ENCODE measurements at regions not wholly inside any gene's neighbourhood (a gene's known extent, or its start where the extent isn't known, plus 50 kb on each side); places are given as distances from the start of the nearest gene placed in this dataset.

DNA sequence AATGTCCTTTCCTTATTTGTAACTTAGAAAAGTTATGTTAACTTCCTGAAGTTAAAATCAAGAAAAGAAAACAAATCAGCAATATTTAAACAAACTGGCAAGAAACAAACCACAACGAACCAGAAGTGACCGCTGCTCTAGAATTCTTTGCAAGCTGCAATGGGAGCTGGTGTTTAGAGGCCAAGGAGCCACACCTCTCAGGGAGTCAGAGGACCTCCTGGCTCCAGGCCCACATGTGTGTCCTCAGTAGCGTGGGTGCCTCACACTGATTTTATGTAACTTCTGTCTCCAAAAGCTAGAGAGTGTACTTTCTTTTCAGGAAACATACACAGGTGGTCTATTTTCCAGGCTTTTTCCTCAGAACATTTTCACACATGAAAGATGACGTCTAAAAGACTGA lies 100.4 kb downstream of the IRX2 start:
- TF ChIP-seq, protein P1, sequence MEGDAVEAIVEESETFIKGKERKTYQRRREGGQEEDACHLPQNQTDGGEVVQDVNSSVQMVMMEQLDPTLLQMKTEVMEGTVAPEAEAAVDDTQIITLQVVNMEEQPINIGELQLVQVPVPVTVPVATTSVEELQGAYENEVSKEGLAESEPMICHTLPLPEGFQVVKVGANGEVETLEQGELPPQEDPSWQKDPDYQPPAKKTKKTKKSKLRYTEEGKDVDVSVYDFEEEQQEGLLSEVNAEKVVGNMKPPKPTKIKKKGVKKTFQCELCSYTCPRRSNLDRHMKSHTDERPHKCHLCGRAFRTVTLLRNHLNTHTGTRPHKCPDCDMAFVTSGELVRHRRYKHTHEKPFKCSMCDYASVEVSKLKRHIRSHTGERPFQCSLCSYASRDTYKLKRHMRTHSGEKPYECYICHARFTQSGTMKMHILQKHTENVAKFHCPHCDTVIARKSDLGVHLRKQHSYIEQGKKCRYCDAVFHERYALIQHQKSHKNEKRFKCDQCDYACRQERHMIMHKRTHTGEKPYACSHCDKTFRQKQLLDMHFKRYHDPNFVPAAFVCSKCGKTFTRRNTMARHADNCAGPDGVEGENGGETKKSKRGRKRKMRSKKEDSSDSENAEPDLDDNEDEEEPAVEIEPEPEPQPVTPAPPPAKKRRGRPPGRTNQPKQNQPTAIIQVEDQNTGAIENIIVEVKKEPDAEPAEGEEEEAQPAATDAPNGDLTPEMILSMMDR (IDR thresholded peaks at IDR 0.05; ENCODE audit: extremely low read depth in 1 of 2, insufficient read depth in 1 of 2, low read depth in 1 of 2, low read length in 2 of 2) = no peak
- TF ChIP-seq POLR2A (IDR thresholded peaks at IDR 0.05; ENCODE audit: low read depth, low read length) (no peak), EZH2 (IDR thresholded peaks at IDR 0.05; ENCODE audit: borderline replicate concordance, low read depth, low read length, severe bottlenecking) (no peak), POLR2AphosphoS5 (IDR thresholded peaks at IDR 0.05; ENCODE audit: insufficient read depth, low read depth, low read length) (no peak), JUN (IDR thresholded peaks at IDR 0.05; ENCODE audit: borderline replicate concordance, insufficient read depth, insufficient read length, low read depth) (no peak), GATA2 (IDR thresholded peaks at IDR 0.05; ENCODE audit: insufficient read depth, insufficient read length, low read depth, low read length) (no peak)

Measured in endothelial cell of umbilical vein (primary cell).